ENCODE measurements at regions not wholly inside any gene's neighbourhood (a gene's known extent, or its start where the extent isn't known, plus 50 kb on each side); places are given as distances from the start of the nearest gene placed in this dataset.
"Not testable (repeated sequence)": the region's sequence is repeated elsewhere in the genome, so short reads cannot be mapped to it uniquely, and the experiment has no call there.

GRCh38 chr6:126657561-126658175 is 317.8 kb downstream of the CENPW start:
- Mint-ChIP-seq H3K27me3 (no peaks in the 10 kb centered on the region), H3K9me3 (ENCODE audit: low read depth) (peaks cover 11% of the 10 kb centered on the region), H3K4me3 (no peak overlapping the region), H3K27ac (no peak overlapping the region), H3K4me1 (ENCODE audit: low read depth) (no peaks in the 10 kb centered on the region), H3K36me3 (no peaks in the 10 kb centered on the region)

- Mint-ChIP-seq H3K4me1 (ENCODE audit: low read depth) (no peaks in the 10 kb centered on the region), H3K36me3 (no peaks in the 10 kb centered on the region), H3K9me3 (ENCODE audit: low read depth) (peaks cover 6% of the 10 kb centered on the region), H3K27ac (no peak overlapping the region), H3K27me3 (no peaks in the 10 kb centered on the region), H3K4me3 (no peak overlapping the region)
These were observed 320.5 kb downstream of the CENPW start for GRCh38 chr6:126660376-126660775.

GRCh38 chr6:126661646-126662045 is 321.7 kb downstream of the CENPW start:
- no peaks in the 10 kb centered on the region for H3K4me1 Mint-ChIP-seq (ENCODE audit: low read depth)
- no peak overlapping the region for H3K27ac Mint-ChIP-seq
- no peak overlapping the region for H3K4me3 Mint-ChIP-seq
- no peaks in the 10 kb centered on the region for H3K36me3 Mint-ChIP-seq
- no peaks in the 10 kb centered on the region for H3K9me3 Mint-ChIP-seq (ENCODE audit: low read depth)
- no peaks in the 10 kb centered on the region for H3K27me3 Mint-ChIP-seq

GRCh38 chr6:126662966-126663365 is 323.1 kb downstream of the CENPW start:
- Mint-ChIP-seq H3K9me3 (ENCODE audit: low read depth) (no peaks in the 10 kb centered on the region), H3K4me3 (no peak overlapping the region), H3K36me3 (no peaks in the 10 kb centered on the region), H3K27ac (no peak overlapping the region), H3K27me3 (no peaks in the 10 kb centered on the region), H3K4me1 (ENCODE audit: low read depth) (no peaks in the 10 kb centered on the region)

GRCh38 chr6:126664271-126664670 is 324.4 kb downstream of the CENPW start:
- H3K27me3 Mint-ChIP-seq = no peaks in the 10 kb centered on the region
- H3K4me1 Mint-ChIP-seq (ENCODE audit: low read depth) = no peaks in the 10 kb centered on the region
- H3K27ac Mint-ChIP-seq = no peak overlapping the region
- no peaks in the 10 kb centered on the region for H3K9me3 Mint-ChIP-seq (ENCODE audit: low read depth)
- no peak overlapping the region for H3K4me3 Mint-ChIP-seq
- no peaks in the 10 kb centered on the region for H3K36me3 Mint-ChIP-seq

GRCh38 chr6:126665551-126665950 is 325.6 kb downstream of the CENPW start:
- H3K9me3 Mint-ChIP-seq (ENCODE audit: low read depth) = no peaks in the 10 kb centered on the region
- H3K27me3 Mint-ChIP-seq = no peaks in the 10 kb centered on the region
- no peaks in the 10 kb centered on the region for H3K4me1 Mint-ChIP-seq (ENCODE audit: low read depth)
- H3K4me3 Mint-ChIP-seq = no peak overlapping the region
- H3K36me3 Mint-ChIP-seq = no peaks in the 10 kb centered on the region
- H3K27ac Mint-ChIP-seq = no peak overlapping the region

GRCh38 chr6:126667071-126667470 is 327.2 kb downstream of the CENPW start:
- Mint-ChIP-seq H3K9me3 (ENCODE audit: low read depth) (peaks cover 4% of the 10 kb centered on the region), H3K4me3 (no peak overlapping the region), H3K4me1 (ENCODE audit: low read depth) (no peaks in the 10 kb centered on the region), H3K27ac (no peak overlapping the region), H3K27me3 (no peaks in the 10 kb centered on the region), H3K36me3 (no peaks in the 10 kb centered on the region)

- H3K36me3 Mint-ChIP-seq = no peaks in the 10 kb centered on the region
- no peak overlapping the region for H3K4me3 Mint-ChIP-seq
- no peaks in the 10 kb centered on the region for H3K4me1 Mint-ChIP-seq (ENCODE audit: low read depth)
- H3K27me3 Mint-ChIP-seq = no peaks in the 10 kb centered on the region
- H3K9me3 Mint-ChIP-seq (ENCODE audit: low read depth) = peaks cover 4% of the 10 kb centered on the region
- no peak overlapping the region for H3K27ac Mint-ChIP-seq
These were observed 327.8 kb downstream of the CENPW start for GRCh38 chr6:126667728-126668127.

- no peaks in the 10 kb centered on the region for H3K4me1 Mint-ChIP-seq (ENCODE audit: low read depth)
- no peak overlapping the region for H3K4me3 Mint-ChIP-seq
These were observed 332.7 kb downstream of the CENPW start for GRCh38 chr6:126672649-126673048.

GRCh38 chr6:126673749-126674148 is 333.8 kb downstream of the CENPW start:
- H3K4me1 Mint-ChIP-seq (ENCODE audit: low read depth); H3K9me3 Mint-ChIP-seq (ENCODE audit: low read depth); H3K27ac Mint-ChIP-seq; H3K27me3 Mint-ChIP-seq; H3K36me3 Mint-ChIP-seq; H3K4me3 Mint-ChIP-seq: not testable (repeated sequence)

More at GRCh38 chr6:126672649-126673048, 332.7 kb downstream of the CENPW start:
- Mint-ChIP-seq H3K9me3 (ENCODE audit: low read depth) (peaks cover 7% of the 10 kb centered on the region), H3K36me3 (no peaks in the 10 kb centered on the region), H3K27ac (no peak overlapping the region), H3K27me3 (no peaks in the 10 kb centered on the region)

GRCh38 chr6:126682440-126682839 is 342.5 kb downstream of the CENPW start:
- Mint-ChIP-seq H3K27me3 (no peaks in the 10 kb centered on the region), H3K4me3 (no peak overlapping the region), H3K36me3 (no peaks in the 10 kb centered on the region), H3K4me1 (ENCODE audit: low read depth) (no peaks in the 10 kb centered on the region), H3K27ac (no peak overlapping the region), H3K9me3 (ENCODE audit: low read depth) (peaks cover 5% of the 10 kb centered on the region)

GRCh38 chr6:126685182-126685581 is 345.3 kb downstream of the CENPW start:
- Mint-ChIP-seq H3K9me3 (ENCODE audit: low read depth) (peaks cover 16% of the 10 kb centered on the region), H3K4me1 (ENCODE audit: low read depth) (no peaks in the 10 kb centered on the region), H3K27ac (no peak overlapping the region), H3K36me3 (no peaks in the 10 kb centered on the region), H3K27me3 (no peaks in the 10 kb centered on the region), H3K4me3 (no peak overlapping the region)

- Mint-ChIP-seq H3K27ac (no peak overlapping the region), H3K9me3 (ENCODE audit: low read depth) (no peaks in the 10 kb centered on the region), H3K4me1 (ENCODE audit: low read depth) (no peaks in the 10 kb centered on the region), H3K27me3 (no peaks in the 10 kb centered on the region), H3K4me3 (no peak overlapping the region), H3K36me3 (no peaks in the 10 kb centered on the region)
These were observed 357.2 kb downstream of the CENPW start for GRCh38 chr6:126696921-126697693.

- H3K27me3 Mint-ChIP-seq = no peaks in the 10 kb centered on the region
These were observed 358.9 kb downstream of the CENPW start for GRCh38 chr6:126698732-126699240.

GRCh38 chr6:126701676-126702560 is 362.0 kb downstream of the CENPW start:
- no peaks in the 10 kb centered on the region for H3K4me1 Mint-ChIP-seq (ENCODE audit: low read depth)
- H3K4me3 Mint-ChIP-seq = no peak overlapping the region
- peaks cover 5% of the 10 kb centered on the region for H3K9me3 Mint-ChIP-seq (ENCODE audit: low read depth)
- no peaks in the 10 kb centered on the region for H3K36me3 Mint-ChIP-seq
- H3K27ac Mint-ChIP-seq = no peak overlapping the region
- H3K27me3 Mint-ChIP-seq = peaks cover 1% of the 10 kb centered on the region

More at GRCh38 chr6:126698732-126699240, 358.9 kb downstream of the CENPW start:
- Mint-ChIP-seq H3K4me3 (no peak overlapping the region), H3K27ac (no peak overlapping the region), H3K9me3 (ENCODE audit: low read depth) (peaks cover 2% of the 10 kb centered on the region), H3K36me3 (no peaks in the 10 kb centered on the region), H3K4me1 (ENCODE audit: low read depth) (no peaks in the 10 kb centered on the region)

Measured in activated naive CD8-positive, alpha-beta T cell (primary cell).